NT2/D1 (cell line): ENCODE measurements at regions not wholly inside any gene's neighbourhood (a gene's known extent, or its start where the extent isn't known, plus 50 kb on each side); places are given as distances from the start of the nearest gene placed in this dataset.

ENCODE experiments used
- SUZ12 ChIP-seq: IDR thresholded peaks from 2 replicates; pipeline ENCODE4 v1.6.1; 2011; ENCODE audit not compliant: insufficient read length, insufficient read depth; ENCODE audit errors: extremely low read depth
- YY1 ChIP-seq: IDR thresholded peaks from 2 replicates; pipeline ENCODE4 v1.6.1; 2011; ENCODE audit not compliant: insufficient read length, insufficient read depth
- ZNF274 ChIP-seq: IDR thresholded peaks from 2 replicates; pipeline ENCODE4 v1.6.1; 2011; ENCODE audit warnings: mild to moderate bottlenecking, low read depth, low read length

- TF ChIP-seq YY1 (no peak), ZNF274 (no peak), SUZ12 (no peak)
These were observed 103.9 kb upstream of the SYT6 start for GRCh38 chr1:114257554-114257953.
